ENCODE measurements at regions not wholly inside any gene's neighbourhood (a gene's known extent, or its start where the extent isn't known, plus 50 kb on each side); places are given as distances from the start of the nearest gene placed in this dataset.

- peaks cover 19% of the 10 kb centered on the region for H3K4me1 ChIP-seq (ENCODE audit: control insufficient read depth, insufficient read depth, low read length)
- H3K27ac ChIP-seq (ENCODE audit: low read depth, low read length) = no peak overlapping the region
- no peaks in the 10 kb centered on the region for H3K36me3 ChIP-seq (ENCODE audit: control insufficient read depth, insufficient read depth, low read length)
- no peak overlapping the region for H3K9ac ChIP-seq (ENCODE audit: low read length)
- no peaks in the 10 kb centered on the region for H3K27me3 ChIP-seq (ENCODE audit: control insufficient read depth, insufficient read depth, low read length)
- no peaks in the 10 kb centered on the region for H3K9me3 ChIP-seq (ENCODE audit: control insufficient read depth, insufficient read depth, low read depth, low read length)
- H3K4me3 ChIP-seq (ENCODE audit: low read depth, low read length) = no peak overlapping the region
Measured at GRCh38 chr2:20553580-20553979, 97.3 kb downstream of the HS1BP3 start.

GRCh38 chr2:20555954-20556353 is 94.9 kb downstream of the HS1BP3 start:
- Histone ChIP-seq H3K36me3 (ENCODE audit: control insufficient read depth, insufficient read depth, low read length) (no peaks in the 10 kb centered on the region), H3K9me3 (ENCODE audit: control insufficient read depth, insufficient read depth, low read depth, low read length) (no peaks in the 10 kb centered on the region), H3K4me3 (ENCODE audit: low read depth, low read length) (no peak overlapping the region), H3K4me1 (ENCODE audit: control insufficient read depth, insufficient read depth, low read length) (peaks cover 22% of the 10 kb centered on the region), H3K27me3 (ENCODE audit: control insufficient read depth, insufficient read depth, low read length) (no peaks in the 10 kb centered on the region), H3K27ac (ENCODE audit: low read depth, low read length) (no peak overlapping the region), H3K9ac (ENCODE audit: low read length) (no peak overlapping the region)

- Histone ChIP-seq H3K27ac (ENCODE audit: low read depth, low read length) (no peak overlapping the region), H3K4me1 (ENCODE audit: control insufficient read depth, insufficient read depth, low read length) (peaks cover 28% of the 10 kb centered on the region), H3K4me3 (ENCODE audit: low read depth, low read length) (no peak overlapping the region), H3K9me3 (ENCODE audit: control insufficient read depth, insufficient read depth, low read depth, low read length) (no peaks in the 10 kb centered on the region), H3K9ac (ENCODE audit: low read length) (no peak overlapping the region), H3K27me3 (ENCODE audit: control insufficient read depth, insufficient read depth, low read length) (no peaks in the 10 kb centered on the region), H3K36me3 (ENCODE audit: control insufficient read depth, insufficient read depth, low read length) (no peaks in the 10 kb centered on the region)
Measured at GRCh38 chr2:20556756-20557155, 94.1 kb downstream of the HS1BP3 start.

- Histone ChIP-seq H3K4me1 (ENCODE audit: control insufficient read depth, insufficient read depth, low read length) (peaks cover 32% of the 10 kb centered on the region), H3K9ac (ENCODE audit: low read length) (no peak overlapping the region), H3K9me3 (ENCODE audit: control insufficient read depth, insufficient read depth, low read depth, low read length) (no peaks in the 10 kb centered on the region), H3K27me3 (ENCODE audit: control insufficient read depth, insufficient read depth, low read length) (no peaks in the 10 kb centered on the region), H3K36me3 (ENCODE audit: control insufficient read depth, insufficient read depth, low read length) (no peaks in the 10 kb centered on the region), H3K4me3 (ENCODE audit: low read depth, low read length) (no peak overlapping the region), H3K27ac (ENCODE audit: low read depth, low read length) (no peak overlapping the region)
Measured at GRCh38 chr2:20557226-20557625, 93.7 kb downstream of the HS1BP3 start.

- peaks cover 34% of the 10 kb centered on the region for H3K4me1 ChIP-seq (ENCODE audit: control insufficient read depth, insufficient read depth, low read length)
- H3K27ac ChIP-seq (ENCODE audit: low read depth, low read length) = no peak overlapping the region
- no peaks in the 10 kb centered on the region for H3K9me3 ChIP-seq (ENCODE audit: control insufficient read depth, insufficient read depth, low read depth, low read length)
- H3K36me3 ChIP-seq (ENCODE audit: control insufficient read depth, insufficient read depth, low read length) = no peaks in the 10 kb centered on the region
- no peak overlapping the region for H3K9ac ChIP-seq (ENCODE audit: low read length)
- no peak overlapping the region for H3K4me3 ChIP-seq (ENCODE audit: low read depth, low read length)
- no peaks in the 10 kb centered on the region for H3K27me3 ChIP-seq (ENCODE audit: control insufficient read depth, insufficient read depth, low read length)
Measured at GRCh38 chr2:20557635-20558034, 93.3 kb downstream of the HS1BP3 start.

DNA sequence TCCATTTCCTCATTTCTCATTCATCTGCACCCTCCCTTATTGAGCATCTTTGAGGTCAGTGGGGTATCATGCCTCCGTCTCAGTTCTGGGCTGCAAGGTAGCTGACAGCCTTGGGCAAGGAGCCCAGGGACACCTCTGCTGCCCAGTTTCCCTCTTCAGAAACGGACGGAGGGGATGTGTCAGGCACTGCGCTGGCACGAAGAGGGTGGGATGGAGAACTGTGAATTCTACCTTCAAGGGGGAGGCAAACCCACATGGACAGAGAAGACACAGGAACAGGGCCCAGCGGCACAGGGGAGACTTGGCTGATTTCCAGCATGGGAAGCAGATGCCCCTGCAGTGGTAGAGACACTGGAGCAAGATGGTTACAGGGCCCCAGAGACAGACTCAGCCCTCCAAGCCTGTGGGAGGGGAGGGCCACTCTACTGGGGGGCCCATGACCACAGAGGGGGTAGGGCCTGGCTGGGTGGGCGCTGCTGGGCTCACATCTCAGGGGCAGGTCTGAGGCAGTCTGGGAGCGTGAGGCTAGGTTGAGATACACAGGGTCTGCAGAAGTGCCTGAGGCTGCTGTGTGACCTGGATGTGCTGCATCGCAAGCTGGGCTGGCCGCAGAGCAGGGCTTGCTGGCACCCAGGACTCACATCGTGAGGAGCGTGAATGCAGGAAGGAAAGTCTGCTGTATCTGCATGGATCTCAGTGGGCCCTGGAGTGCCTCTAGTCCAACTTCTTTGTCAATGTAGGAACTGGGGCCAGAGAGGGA is 92.3 kb downstream of the HS1BP3 start:
- Histone ChIP-seq H3K9me3 (ENCODE audit: control insufficient read depth, insufficient read depth, low read depth, low read length) (no peaks in the 10 kb centered on the region), H3K9ac (ENCODE audit: low read length) (no peak overlapping the region), H3K27me3 (ENCODE audit: control insufficient read depth, insufficient read depth, low read length) (no peaks in the 10 kb centered on the region), H3K4me3 (ENCODE audit: low read depth, low read length) (no peak overlapping the region), H3K4me1 (ENCODE audit: control insufficient read depth, insufficient read depth, low read length) (peaks cover 39% of the 10 kb centered on the region), H3K27ac (ENCODE audit: low read depth, low read length) (no peak overlapping the region), H3K36me3 (ENCODE audit: control insufficient read depth, insufficient read depth, low read length) (no peaks in the 10 kb centered on the region)

- H3K36me3 ChIP-seq (ENCODE audit: control insufficient read depth, insufficient read depth, low read length) = no peaks in the 10 kb centered on the region
- peaks cover 39% of the 10 kb centered on the region for H3K4me1 ChIP-seq (ENCODE audit: control insufficient read depth, insufficient read depth, low read length)
- H3K27ac ChIP-seq (ENCODE audit: low read depth, low read length) = no peak overlapping the region
- H3K9ac ChIP-seq (ENCODE audit: low read length) = no peak overlapping the region
- H3K9me3 ChIP-seq (ENCODE audit: control insufficient read depth, insufficient read depth, low read depth, low read length) = no peaks in the 10 kb centered on the region
- no peaks in the 10 kb centered on the region for H3K27me3 ChIP-seq (ENCODE audit: control insufficient read depth, insufficient read depth, low read length)
- no peak overlapping the region for H3K4me3 ChIP-seq (ENCODE audit: low read depth, low read length)
Measured at GRCh38 chr2:20559277-20559676, 91.6 kb downstream of the HS1BP3 start.

- peaks cover 39% of the 10 kb centered on the region for H3K4me1 ChIP-seq (ENCODE audit: control insufficient read depth, insufficient read depth, low read length)
- no peaks in the 10 kb centered on the region for H3K36me3 ChIP-seq (ENCODE audit: control insufficient read depth, insufficient read depth, low read length)
- no peak overlapping the region for H3K9ac ChIP-seq (ENCODE audit: low read length)
Measured at GRCh38 chr2:20560011-20560410, 90.9 kb downstream of the HS1BP3 start.

GRCh38 chr2:20560891-20561636 is 89.8 kb downstream of the HS1BP3 start:
- Histone ChIP-seq H3K9me3 (ENCODE audit: control insufficient read depth, insufficient read depth, low read depth, low read length) (no peaks in the 10 kb centered on the region), H3K9ac (ENCODE audit: low read length) (no peak overlapping the region), H3K4me3 (ENCODE audit: low read depth, low read length) (no peak overlapping the region), H3K27ac (ENCODE audit: low read depth, low read length) (no peak overlapping the region), H3K27me3 (ENCODE audit: control insufficient read depth, insufficient read depth, low read length) (no peaks in the 10 kb centered on the region), H3K4me1 (ENCODE audit: control insufficient read depth, insufficient read depth, low read length) (peaks cover 43% of the 10 kb centered on the region), H3K36me3 (ENCODE audit: control insufficient read depth, insufficient read depth, low read length) (no peaks in the 10 kb centered on the region)

More at GRCh38 chr2:20560011-20560410, 90.9 kb downstream of the HS1BP3 start:
- no peak overlapping the region for H3K4me3 ChIP-seq (ENCODE audit: low read depth, low read length)
- H3K27me3 ChIP-seq (ENCODE audit: control insufficient read depth, insufficient read depth, low read length) = no peaks in the 10 kb centered on the region
- no peak overlapping the region for H3K27ac ChIP-seq (ENCODE audit: low read depth, low read length)
- H3K9me3 ChIP-seq (ENCODE audit: control insufficient read depth, insufficient read depth, low read depth, low read length) = no peaks in the 10 kb centered on the region

GRCh38 chr2:20561637-20562454 is 89.1 kb downstream of the HS1BP3 start:
- no peaks in the 10 kb centered on the region for H3K36me3 ChIP-seq (ENCODE audit: control insufficient read depth, insufficient read depth, low read length)
- no peaks in the 10 kb centered on the region for H3K27me3 ChIP-seq (ENCODE audit: control insufficient read depth, insufficient read depth, low read length)
- H3K9ac ChIP-seq (ENCODE audit: low read length) = no peak overlapping the region
- no peak overlapping the region for H3K27ac ChIP-seq (ENCODE audit: low read depth, low read length)
- peaks cover 42% of the 10 kb centered on the region for H3K4me1 ChIP-seq (ENCODE audit: control insufficient read depth, insufficient read depth, low read length)
- H3K9me3 ChIP-seq (ENCODE audit: control insufficient read depth, insufficient read depth, low read depth, low read length) = no peaks in the 10 kb centered on the region
- H3K4me3 ChIP-seq (ENCODE audit: low read depth, low read length) = no peak overlapping the region

Measured in HUES6 (cell line).